ENCODE measurements at regions not wholly inside any gene's neighbourhood (a gene's known extent, or its start where the extent isn't known, plus 50 kb on each side); places are given as distances from the start of the nearest gene placed in this dataset.

- Histone ChIP-seq H3K9me3 (no peaks in the 10 kb centered on the region), H3K4me1 (no peaks in the 10 kb centered on the region), H3K4me3 (no peak overlapping the region), H3K27me3 (no peaks in the 10 kb centered on the region), H3K36me3 (ENCODE audit: low read depth, missing control alignments) (no peaks in the 10 kb centered on the region), H3K27ac (no peak overlapping the region)
- WGBS, 2 donors, result 59% methylated on average over 10 of the region's 10 CpGs
- DNase-seq, result no peak
- TF ChIP-seq CTCF (IDR thresholded peaks at IDR 0.05) (no peak), POLR2A (IDR thresholded peaks at IDR 0.05) (no peak)
- intact Hi-C loops (cut with DNase I; ENCODE audit: low total_unique reads), result no loop called here
Observed at GRCh38 chr10:43939939-43940820, 291.5 kb upstream of the ZNF32 start.

GRCh38 chr10:43939389-43939938 is 290.8 kb upstream of the ZNF32 start:
- no peak for DNase-seq
- Histone ChIP-seq H3K9me3 (no peaks in the 10 kb centered on the region), H3K4me3 (no peak overlapping the region), H3K4me1 (no peaks in the 10 kb centered on the region), H3K27ac (no peak overlapping the region), H3K36me3 (ENCODE audit: low read depth, missing control alignments) (no peaks in the 10 kb centered on the region), H3K27me3 (no peaks in the 10 kb centered on the region)
- 72 to 78% methylated on average over 5 to 6 of the region's 6 CpGs for WGBS, 2 donors
- TF ChIP-seq CTCF (IDR thresholded peaks at IDR 0.05) (no peak), POLR2A (IDR thresholded peaks at IDR 0.05) (no peak)
- intact Hi-C loops (cut with DNase I; ENCODE audit: low total_unique reads), result no loop called here

GRCh38 chr10:43938810-43939209 is 290.1 kb upstream of the ZNF32 start:
- intact Hi-C loops (cut with DNase I; ENCODE audit: low total_unique reads), result no loop called here
- WGBS, 2 donors, result 80 to 83% methylated on average over 6 to 8 of the region's 8 CpGs
- no peak overlapping the region for H3K4me3 ChIP-seq
- TF ChIP-seq CTCF (IDR thresholded peaks at IDR 0.05) (no peak), POLR2A (IDR thresholded peaks at IDR 0.05) (no peak)
- H3K9me3 ChIP-seq, result no peaks in the 10 kb centered on the region
- H3K27ac ChIP-seq, result no peak overlapping the region
- no peak for DNase-seq
- no peaks in the 10 kb centered on the region for H3K4me1 ChIP-seq
- H3K36me3 ChIP-seq (ENCODE audit: low read depth, missing control alignments), result no peaks in the 10 kb centered on the region
- no peaks in the 10 kb centered on the region for H3K27me3 ChIP-seq

GRCh38 chr10:43931308-43931930 is 282.7 kb upstream of the ZNF32 start:
- Histone ChIP-seq H3K4me3 (no peak overlapping the region), H3K4me1 (no peaks in the 10 kb centered on the region), H3K36me3 (ENCODE audit: low read depth, missing control alignments) (no peaks in the 10 kb centered on the region), H3K9me3 (no peaks in the 10 kb centered on the region), H3K27ac (no peak overlapping the region), H3K27me3 (no peaks in the 10 kb centered on the region)
- TF ChIP-seq POLR2A (IDR thresholded peaks at IDR 0.05), result no peak
- no peak for TF ChIP-seq CTCF (IDR thresholded peaks at IDR 0.05)
- DNase-seq, result no peak
- intact Hi-C loops (cut with DNase I; ENCODE audit: low total_unique reads), result no loop called here
- WGBS, 2 donors, result 93 to 94% methylated on average over 4 of the region's 4 CpGs
